DMS53 treated with DMSO at 0.1 percent for 48 hours (cell line): ENCODE measurements at regions not wholly inside any gene's neighbourhood (a gene's known extent, or its start where the extent isn't known, plus 50 kb on each side); places are given as distances from the start of the nearest gene placed in this dataset.
"Not testable (repeated sequence)": the region's sequence is repeated elsewhere in the genome, so short reads cannot be mapped to it uniquely, and the experiment has no call there.

Experiments used
- DNase-seq: peaks from one replicate; lab custom pipeline; 2025; ENCODE audit not compliant: unreplicated experiment; lab: John Stamatoyannopoulos, UW

GRCh38 chr6:113178349-113178748 lies 678.8 kb upstream of the MARCKS start:
- no peak for DNase-seq

GRCh38 chr6:113181164-113181563 lies 676.0 kb upstream of the MARCKS start:
- DNase-seq, result no peak

- peak; percentile 82 for DNase-seq
Measured at GRCh38 chr6:113182370-113183141, 674.6 kb upstream of the MARCKS start.

GRCh38 chr6:113184291-113184690 lies 672.9 kb upstream of the MARCKS start:
- DNase-seq, result no peak

- DNase-seq, result no peak
Measured at GRCh38 chr6:113184736-113185135, 672.4 kb upstream of the MARCKS start.

- no peak for DNase-seq
Measured at GRCh38 chr6:113185299-113185698, 671.8 kb upstream of the MARCKS start.

- no peak for DNase-seq
Measured at GRCh38 chr6:113187661-113188060, 669.5 kb upstream of the MARCKS start.

GRCh38 chr6:113188962-113189361 lies 668.2 kb upstream of the MARCKS start:
- DNase-seq, result no peak

- DNase-seq, result peak; percentile 7
Measured at GRCh38 chr6:113190170-113190569, 667.0 kb upstream of the MARCKS start.

GRCh38 chr6:113194090-113194489 lies 663.1 kb upstream of the MARCKS start:
- no peak for DNase-seq

- no peak for DNase-seq
Measured at GRCh38 chr6:113202852-113203714, 654.1 kb upstream of the MARCKS start.

- no peak for DNase-seq
Measured at GRCh38 chr6:113203715-113204110, 653.4 kb upstream of the MARCKS start.

GRCh38 chr6:113205553-113205952 lies 651.6 kb upstream of the MARCKS start:
- DNase-seq, result no peak

GRCh38 chr6:113208726-113209125 lies 648.4 kb upstream of the MARCKS start:
- no peak for DNase-seq

- no peak for DNase-seq
Measured at GRCh38 chr6:113209315-113209714, 647.8 kb upstream of the MARCKS start.

GRCh38 chr6:113211170-113211569 lies 646.0 kb upstream of the MARCKS start:
- DNase-seq, result no peak

GRCh38 chr6:113219783-113220182 lies 637.4 kb upstream of the MARCKS start:
- DNase-seq, result no peak

- no peak for DNase-seq
Measured at GRCh38 chr6:113220832-113221231, 636.3 kb upstream of the MARCKS start.

GRCh38 chr6:113221850-113222249 lies 635.3 kb upstream of the MARCKS start:
- no peak for DNase-seq

- no peak for DNase-seq
Measured at GRCh38 chr6:113246186-113246585, 611.0 kb upstream of the MARCKS start.

- DNase-seq, result no peak
Measured at GRCh38 chr6:113248532-113248931, 608.6 kb upstream of the MARCKS start.

- not testable (repeated sequence) for DNase-seq
Measured at GRCh38 chr6:113254194-113254593, 603.0 kb upstream of the MARCKS start.
